ENCODE measurements at regions not wholly inside any gene's neighbourhood (a gene's known extent, or its start where the extent isn't known, plus 50 kb on each side); places are given as distances from the start of the nearest gene placed in this dataset.
A peak's percentile ranks its signal among the peaks of the same experiment; 100 is the strongest.

- no peaks in the 10 kb centered on the region for H3K9me3 ChIP-seq
- ATAC-seq, result no peak
- no peaks in the 10 kb centered on the region for H3K4me1 ChIP-seq
- no peak overlapping the region for H3K4me3 ChIP-seq
- WGBS, 2 donors (ENCODE audit: low coverage in 1 of 2), result 77 to 83% methylated on average over 1 to 3 of the region's 6 CpGs
- TF ChIP-seq POLR2AphosphoS5 (IDR thresholded peaks at IDR 0.05) (no peak), CTCF (IDR thresholded peaks at IDR 0.05) (no peak), EP300 (IDR thresholded peaks at IDR 0.05) (no peak), POLR2A (IDR thresholded peaks at IDR 0.05) (no peak)
- H3K27ac ChIP-seq, result no peak overlapping the region
- H3K36me3 ChIP-seq, result no peaks in the 10 kb centered on the region
- H3K27me3 ChIP-seq, result no peaks in the 10 kb centered on the region
Measured at GRCh38 chr19:30729451-30729850, 357.3 kb downstream of the ZNF536 start.

- Histone ChIP-seq H3K36me3 (no peaks in the 10 kb centered on the region), H3K27ac (no peak overlapping the region), H3K4me1 (peaks cover 0 to 22% (median 0%) of the 10 kb centered on the region in 3 donors), H3K27me3 (no peaks in the 10 kb centered on the region), H3K9me3 (no peaks in the 10 kb centered on the region), H3K4me3 (no peak overlapping the region)
- no peak for TF ChIP-seq EP300 (IDR thresholded peaks at IDR 0.05)
- TF ChIP-seq POLR2AphosphoS5 (IDR thresholded peaks at IDR 0.05), result no peak
- no peak for TF ChIP-seq POLR2A (IDR thresholded peaks at IDR 0.05)
- no peak for ATAC-seq
- 91 to 95% methylated on average over 7 of the region's 9 CpGs for WGBS, 2 donors (ENCODE audit: low coverage in 1 of 2)
Measured at GRCh38 chr19:30722761-30723160, 350.6 kb downstream of the ZNF536 start.

GRCh38 chr19:30722186-30722585, 350.0 kb downstream of the ZNF536 start:
- 77 to 88% methylated on average over 5 to 6 of the region's 8 CpGs for WGBS, 2 donors (ENCODE audit: low coverage in 1 of 2)
- ATAC-seq, result no peak
- H3K4me3 ChIP-seq, result no peak overlapping the region

GRCh38 chr19:30719999-30720345, 347.8 kb downstream of the ZNF536 start:
- no peaks in the 10 kb centered on the region for H3K36me3 ChIP-seq
- H3K27me3 ChIP-seq, result no peaks in the 10 kb centered on the region
- H3K9me3 ChIP-seq, result no peaks in the 10 kb centered on the region
- H3K4me1 ChIP-seq, result peaks cover 0 to 22% (median 0%) of the 10 kb centered on the region in 3 donors
- H3K27ac ChIP-seq, result peak overlapping the region; percentile 57 to 88 (median 80)
- peak; percentile 44 for ATAC-seq
- WGBS, 2 donors (ENCODE audit: low coverage in 1 of 2), result 0% methylated on average over 1 of the region's 9 CpGs; no CpG with 5 or more reads in 1 of the 2 donors
- peak overlapping the region; percentile 65 to 69 for H3K4me3 ChIP-seq
- TF ChIP-seq EP300 (IDR thresholded peaks at IDR 0.05) (no peak), POLR2A (IDR thresholded peaks at IDR 0.05) (no peak), POLR2AphosphoS5 (IDR thresholded peaks at IDR 0.05) (no peak), CTCF (IDR thresholded peaks at IDR 0.05) (no peak)

More at GRCh38 chr19:30722186-30722585, 350.0 kb downstream of the ZNF536 start:
- H3K9me3 ChIP-seq, result no peaks in the 10 kb centered on the region
- H3K27me3 ChIP-seq, result no peaks in the 10 kb centered on the region
- H3K36me3 ChIP-seq, result no peaks in the 10 kb centered on the region
- TF ChIP-seq EP300 (IDR thresholded peaks at IDR 0.05) (no peak), POLR2AphosphoS5 (IDR thresholded peaks at IDR 0.05) (no peak), CTCF (IDR thresholded peaks at IDR 0.05) (no peak), POLR2A (IDR thresholded peaks at IDR 0.05) (no peak)
- no peak overlapping the region for H3K27ac ChIP-seq
- H3K4me1 ChIP-seq, result peaks cover 0 to 22% (median 0%) of the 10 kb centered on the region in 3 donors

- H3K27me3 ChIP-seq, result no peaks in the 10 kb centered on the region
- ATAC-seq, result peak; percentile 93
- no peaks in the 10 kb centered on the region for H3K36me3 ChIP-seq
- H3K4me3 ChIP-seq, result peak overlapping the region; percentile 65 to 69
- TF ChIP-seq CTCF (IDR thresholded peaks at IDR 0.05), result peak in 1 of 4 experiments; percentile 23
- peak in 1 of 2 donors; percentile 10 for TF ChIP-seq POLR2A (IDR thresholded peaks at IDR 0.05)
- no peak for TF ChIP-seq EP300 (IDR thresholded peaks at IDR 0.05)
- TF ChIP-seq POLR2AphosphoS5 (IDR thresholded peaks at IDR 0.05), result peak; percentile 57
- H3K4me1 ChIP-seq, result peaks cover 0 to 22% (median 0%) of the 10 kb centered on the region in 3 donors
- WGBS, 2 donors (ENCODE audit: low coverage in 1 of 2), result 0% methylated on average over 1 to 3 of the region's 54 CpGs
- H3K9me3 ChIP-seq, result no peaks in the 10 kb centered on the region
- peak overlapping the region; percentile 57 to 88 (median 80) for H3K27ac ChIP-seq
Measured at GRCh38 chr19:30719189-30719998, 347.2 kb downstream of the ZNF536 start.

Measured in gastroesophageal sphincter (tissue), 4 donors.